HG02610 (cell line): ENCODE measurements at regions not wholly inside any gene's neighbourhood (a gene's known extent, or its start where the extent isn't known, plus 50 kb on each side); places are given as distances from the start of the nearest gene placed in this dataset.

Experiments used
- ATAC-seq: cut with Tn5 transposase; IDR thresholded peaks from one replicate; pipeline ENCODE4 v1.9.1; 2021; ENCODE audit warnings: mild to moderate bottlenecking, moderate library complexity; ENCODE audit not compliant: unreplicated experiment

DNA sequence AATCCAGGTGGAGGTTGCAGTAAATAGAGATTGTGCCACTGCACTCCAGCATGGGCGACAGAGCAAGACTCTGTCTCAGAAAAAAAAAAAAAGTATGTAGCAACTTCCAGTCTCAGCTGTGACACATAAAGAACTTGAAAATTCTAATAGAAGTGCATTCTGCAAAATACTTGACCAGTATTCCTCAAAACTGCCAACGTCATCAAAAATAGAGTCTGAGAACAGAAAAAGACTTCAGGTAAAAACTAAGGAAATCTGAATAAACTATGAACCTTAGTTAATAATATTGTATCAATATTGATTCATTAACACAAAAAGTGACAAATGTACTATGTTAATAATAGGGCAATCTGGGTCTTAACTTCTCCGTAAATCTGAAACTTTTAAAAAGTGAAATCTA is 76.7 kb upstream of the WDR75 start:
- no peak for ATAC-seq

DNA sequence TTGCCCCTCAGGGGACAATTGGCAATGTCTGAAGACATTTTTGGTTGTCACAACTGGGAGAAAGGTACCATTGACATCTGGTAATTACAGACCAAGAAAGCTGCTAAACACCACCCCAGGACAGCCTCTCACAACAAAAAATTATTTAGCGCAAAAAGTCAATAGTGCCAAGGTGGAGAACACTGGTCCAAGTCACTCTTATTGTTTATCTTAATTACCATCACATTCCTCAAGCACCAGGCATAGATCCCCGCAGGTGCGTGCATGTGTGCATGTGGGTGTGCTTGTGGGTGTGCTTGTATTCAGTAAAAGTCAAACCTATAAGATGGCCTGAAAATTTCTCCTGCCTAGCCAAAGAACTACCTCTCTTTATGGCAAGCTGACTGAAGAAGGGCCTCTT is 74.9 kb upstream of the WDR75 start:
- ATAC-seq: no peak

DNA sequence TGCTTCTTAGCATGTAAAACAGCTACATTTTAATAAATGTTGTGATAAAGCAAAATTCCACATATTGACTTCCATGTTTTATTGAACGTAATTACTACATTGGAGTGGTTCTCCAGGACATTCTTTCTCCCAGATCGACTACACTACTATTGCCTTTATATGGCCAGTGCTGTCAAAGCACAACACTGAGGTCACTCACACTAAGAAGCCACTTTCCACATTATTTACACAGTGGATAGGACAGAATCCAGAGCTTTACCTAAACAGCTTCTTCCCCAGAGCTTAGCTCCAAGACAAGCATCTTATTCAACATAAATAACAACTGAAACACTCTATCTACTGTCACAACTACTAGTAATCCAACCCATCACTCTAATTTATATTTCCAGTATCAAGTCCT is 73.9 kb upstream of the WDR75 start:
- no peak for ATAC-seq

DNA sequence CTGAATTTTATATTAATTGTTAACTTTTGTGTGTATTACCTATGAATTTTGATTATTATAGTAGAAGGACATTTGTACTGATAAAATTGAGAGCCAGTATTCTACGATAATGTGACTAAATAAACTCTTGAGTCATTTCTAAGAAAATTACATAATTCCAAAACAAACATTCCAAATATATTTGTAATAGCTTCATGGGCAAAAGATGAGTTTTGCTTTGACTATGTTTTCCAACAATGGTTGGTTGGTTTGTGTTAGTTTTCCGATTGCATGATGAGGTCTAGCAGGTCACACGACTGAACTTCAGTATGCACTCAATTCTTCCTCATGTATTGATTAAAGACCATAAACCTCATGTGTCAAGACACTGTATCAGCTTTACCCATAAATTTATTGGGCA is 71.7 kb upstream of the WDR75 start:
- no peak for ATAC-seq

DNA sequence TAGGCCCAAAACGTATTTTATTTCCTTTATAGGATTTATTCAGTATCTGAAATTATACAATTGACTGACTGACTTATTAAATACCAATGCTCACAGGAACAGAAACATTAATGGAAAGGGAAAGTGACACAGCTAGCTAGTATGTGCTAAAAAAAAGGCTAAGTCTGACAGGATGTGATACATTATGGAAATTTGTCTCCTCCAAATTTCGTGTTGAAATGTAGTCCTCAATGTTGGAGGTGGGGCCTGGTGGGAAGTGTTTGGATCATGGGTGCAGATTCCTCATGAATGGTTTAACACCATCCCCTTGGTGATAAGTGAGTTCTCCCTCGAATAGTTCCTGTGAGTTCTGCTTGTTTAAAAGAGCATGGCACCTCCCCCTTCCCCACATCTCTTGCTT is 70.6 kb upstream of the WDR75 start:
- ATAC-seq: no peak

DNA sequence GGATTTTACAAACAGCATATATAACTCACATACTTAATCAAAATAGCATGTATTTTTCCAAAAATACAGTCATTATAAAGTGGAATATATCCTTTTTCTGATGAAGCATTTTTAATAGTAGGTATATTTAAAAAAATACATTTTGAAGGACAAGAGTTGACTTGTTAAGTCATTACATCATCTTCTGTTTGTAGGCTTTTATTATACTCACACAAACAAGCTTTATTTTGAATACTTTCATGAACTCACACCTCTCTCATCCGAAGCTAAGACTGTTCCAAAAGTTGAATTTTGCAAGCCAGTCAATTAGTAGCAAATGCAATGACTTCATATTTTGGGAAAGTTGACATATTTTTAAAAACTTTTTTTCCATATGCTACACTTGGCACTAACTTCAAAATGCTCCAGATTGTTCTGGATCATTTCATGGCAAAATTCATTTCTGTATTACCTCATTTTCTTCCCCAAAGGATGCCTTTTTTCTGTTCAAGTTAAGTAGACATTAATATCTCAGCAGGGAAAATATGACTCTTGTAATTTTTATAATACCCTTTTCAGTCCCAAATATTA is 68.5 kb upstream of the WDR75 start:
- ATAC-seq: no peak

DNA sequence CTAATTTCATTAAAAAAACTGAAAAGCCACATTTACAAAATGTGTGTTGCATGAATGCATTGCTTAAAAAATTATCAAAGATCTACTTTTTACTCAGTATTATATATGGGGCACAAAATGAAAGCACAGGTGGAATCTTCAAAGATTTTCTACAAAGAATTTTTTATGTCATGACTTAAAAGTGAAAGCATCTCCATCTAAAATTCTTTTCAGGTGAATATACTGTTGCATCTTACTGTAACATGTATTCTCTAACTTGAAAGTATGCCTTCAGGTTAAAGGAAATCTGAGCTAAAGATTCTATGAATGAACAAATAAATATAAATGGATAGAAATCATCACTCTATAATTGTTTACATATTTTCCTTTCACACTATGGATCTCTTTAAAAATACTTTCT is 66.8 kb upstream of the WDR75 start:
- ATAC-seq: no peak

DNA sequence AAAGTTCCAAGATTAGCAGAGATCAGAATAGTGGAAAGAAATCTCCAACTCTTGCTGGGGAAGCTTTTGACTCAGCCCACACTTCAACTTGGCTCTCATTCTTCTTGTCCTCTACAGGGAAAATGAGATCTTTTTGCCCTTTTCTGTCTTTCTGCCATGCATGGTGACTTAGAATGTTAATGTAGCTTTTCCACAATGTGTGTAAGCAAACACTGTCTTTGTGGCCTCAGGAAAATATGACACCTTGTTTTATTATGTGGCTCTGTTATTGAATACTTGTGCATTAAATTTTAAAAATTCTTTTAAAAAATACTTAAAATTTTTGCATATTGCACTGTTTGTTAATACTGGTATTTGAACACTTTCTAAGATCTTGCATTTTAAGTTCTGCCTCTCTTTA is 65.4 kb upstream of the WDR75 start:
- no peak for ATAC-seq

DNA sequence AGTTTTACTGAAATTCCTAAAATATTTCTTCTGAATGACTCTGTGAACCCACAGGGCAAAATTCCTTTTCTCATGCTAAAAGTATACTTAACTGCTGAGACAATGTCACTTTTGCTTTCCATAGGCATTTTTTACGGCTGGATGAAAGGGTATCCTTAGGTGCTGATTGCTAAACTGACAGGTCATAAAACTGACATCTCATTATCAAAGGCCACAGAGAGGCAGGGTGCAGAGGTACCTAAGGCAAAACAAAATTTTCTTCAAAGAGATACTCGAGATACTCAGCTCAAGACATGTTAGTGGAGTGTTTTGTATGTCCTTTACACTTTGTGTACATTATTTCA is 62.0 kb upstream of the WDR75 start:
- no peak for ATAC-seq

DNA sequence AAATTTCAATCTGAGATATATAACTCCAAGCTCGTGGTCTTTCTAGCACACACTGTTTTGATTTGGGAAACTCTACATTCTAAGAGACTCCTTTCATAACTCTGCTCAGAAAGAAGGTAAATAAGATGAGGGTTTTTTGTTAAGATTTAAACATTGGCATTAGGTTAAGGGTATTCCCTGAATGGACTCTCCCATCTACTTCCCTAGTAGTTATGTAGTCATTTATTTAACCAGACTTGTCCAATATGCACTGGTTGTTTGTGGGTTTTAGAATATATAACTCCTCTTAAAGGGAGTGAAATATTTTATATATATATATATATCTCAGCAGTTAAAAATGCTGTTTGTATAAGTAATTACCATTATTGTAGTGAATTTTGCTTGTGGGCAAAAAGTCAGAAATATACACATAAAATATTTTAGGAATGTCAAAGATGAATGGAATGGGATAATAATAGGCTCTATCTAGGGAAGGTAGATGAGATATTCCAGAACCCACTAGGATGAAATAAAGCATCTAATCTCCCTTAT is 61.5 kb upstream of the WDR75 start:
- no peak for ATAC-seq

DNA sequence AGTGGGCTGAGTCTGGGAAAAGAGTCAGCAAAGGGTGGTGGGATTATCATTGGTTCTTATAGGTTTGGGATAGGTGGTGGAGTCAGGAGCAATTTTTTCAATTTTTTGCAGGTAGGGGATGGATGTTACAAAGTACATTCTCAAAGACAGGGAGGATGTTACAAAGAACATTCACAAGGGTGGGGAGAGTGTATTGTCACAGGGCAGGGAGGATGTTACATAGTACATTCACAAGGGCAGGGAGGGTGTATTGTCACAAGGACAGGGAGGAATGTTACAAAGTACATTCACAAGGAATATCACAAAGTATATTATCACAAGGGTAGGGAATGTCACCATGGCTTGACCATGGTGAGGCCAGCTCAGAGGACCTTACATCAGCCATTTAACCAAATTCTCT is 58.6 kb upstream of the WDR75 start:
- no peak for ATAC-seq

DNA sequence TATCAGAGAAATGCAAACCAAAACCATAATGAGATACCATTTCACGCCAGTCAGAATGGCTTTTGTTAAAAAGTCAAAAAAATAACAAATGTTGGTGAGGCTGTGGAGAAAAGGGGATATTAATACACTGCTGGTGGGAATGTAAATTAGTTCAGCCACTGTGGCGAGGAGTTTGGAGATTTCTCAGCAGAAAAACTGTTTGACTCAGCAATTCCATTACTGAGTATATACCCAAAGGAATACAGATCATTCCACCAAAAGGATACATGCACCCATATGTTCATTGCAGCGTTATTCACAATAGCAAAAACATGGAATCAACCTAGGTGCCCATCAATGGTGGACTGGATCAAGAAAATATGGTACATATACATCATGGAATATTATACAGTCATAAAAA is 54.5 kb upstream of the WDR75 start:
- ATAC-seq: no peak

DNA sequence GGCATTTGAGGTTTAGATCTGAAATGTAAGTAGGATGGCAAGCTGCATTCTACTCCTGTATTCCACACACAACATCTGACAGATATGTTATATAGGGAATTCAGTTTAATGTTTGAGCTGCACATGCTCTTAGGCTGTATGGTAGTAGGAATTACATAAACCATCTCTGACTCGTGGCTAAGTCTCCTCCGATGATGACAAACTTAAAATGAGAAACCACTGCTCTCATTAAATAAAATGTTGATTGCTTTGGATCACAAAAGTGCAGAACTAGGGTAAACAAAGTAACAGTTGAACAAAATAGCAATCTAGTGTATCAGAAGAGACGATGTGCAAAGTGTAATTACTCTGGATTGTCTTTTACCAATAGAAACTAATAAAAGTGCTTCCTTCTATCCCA is 50.1 kb upstream of the WDR75 start:
- no peak for ATAC-seq
